ENCODE measurements at regions not wholly inside any gene's neighbourhood (a gene's known extent, or its start where the extent isn't known, plus 50 kb on each side); places are given as distances from the start of the nearest gene placed in this dataset.

DNA sequence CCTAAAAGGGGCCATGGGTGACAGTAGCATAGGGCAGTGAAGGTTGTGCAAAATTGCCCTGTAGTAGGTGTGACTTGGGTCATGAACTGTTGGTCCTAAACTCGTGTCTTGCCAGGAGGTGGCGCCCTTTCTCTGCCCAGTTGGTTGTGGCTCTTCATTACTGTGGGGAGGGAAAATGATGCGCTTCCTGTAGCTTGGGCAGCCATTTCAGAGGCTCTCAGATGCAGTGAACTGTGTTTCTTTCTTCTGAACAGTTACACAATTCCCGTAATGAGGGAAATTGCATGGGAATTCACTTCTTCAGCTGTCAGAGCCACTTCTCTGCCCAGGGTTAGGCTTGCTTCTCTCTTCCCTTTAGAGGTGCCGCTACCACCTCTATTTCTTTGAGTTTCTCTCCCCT, 148.1 kb upstream of the NRXN3 start:
- TF ChIP-seq EZH2phosphoT487 (IDR thresholded peaks at IDR 0.05; ENCODE audit: borderline replicate concordance, low read depth, low read length) (no peak), CTCF (conservative IDR thresholded peaks at IDR 0.05; ENCODE audit: low read length) (peak; percentile 85)
